Thymus (tissue), 11 donors: ENCODE measurements at regions not wholly inside any gene's neighbourhood (a gene's known extent, or its start where the extent isn't known, plus 50 kb on each side); places are given as distances from the start of the nearest gene placed in this dataset.

ENCODE experiments used
- DNase-seq, 9 donors: peaks; one replicate each; pipeline ENCODE4 v3.0.0-alpha.2; 2013; ENCODE audit warnings: low spot score in 9 of 9, low read depth in 6 of 9, missing footprints in 1 of 9
- H3K27ac ChIP-seq, 2 donors: one replicate each; pipeline ENCODE4 v1.5.1; 2013; ENCODE audit warnings: control low read depth in 1 of 2, low read depth in 1 of 2, low read length in 1 of 2, mild to moderate bottlenecking in 1 of 2, moderate library complexity in 1 of 2
- H3K27me3 ChIP-seq, 2 donors: one replicate each; pipeline ENCODE4 v1.5.1; 2013; ENCODE audit warnings: low read length in 1 of 2; ENCODE audit not compliant: control insufficient read depth in 2 of 2, insufficient read depth in 1 of 2
- H3K36me3 ChIP-seq, 2 donors: one replicate each; pipeline ENCODE4 v1.5.1; 2013; ENCODE audit warnings: low read length in 1 of 2, mild to moderate bottlenecking in 1 of 2, moderate library complexity in 1 of 2; ENCODE audit not compliant: control insufficient read depth in 2 of 2, insufficient read depth in 2 of 2
- H3K4me1 ChIP-seq, 2 donors: one replicate each; pipeline ENCODE4 v1.5.1; 2013; ENCODE audit warnings: low read length in 2 of 2; ENCODE audit not compliant: control insufficient read depth in 2 of 2, insufficient read depth in 2 of 2
- H3K4me3 ChIP-seq, 2 donors: one replicate each; pipeline ENCODE4 v1.5.1; 2013; ENCODE audit warnings: low read length in 2 of 2, control low read depth in 1 of 2, mild to moderate bottlenecking in 1 of 2
- H3K9me3 ChIP-seq, 2 donors: one replicate each; pipeline ENCODE4 v1.5.1; 2013; ENCODE audit warnings: low read length in 1 of 2, mild to moderate bottlenecking in 1 of 2; ENCODE audit not compliant: control insufficient read depth in 2 of 2, insufficient read depth in 1 of 2
- WGBS: extraction: QIAGEN DNeasy Blood & Tissue Kit; methylation state at CpG from one replicate; pipeline ENCODE4 v1.1.7; 2013; 5-methylcytosine and 5-hydroxymethylcytosine counted together
- donor health status: healthy.

GRCh38 chr2:15730545-15731212, 139.0 kb downstream of the DDX1 start:
- Histone ChIP-seq H3K27me3 (no peaks in the 10 kb centered on the region), H3K4me1 (peaks cover 0 to 27% of the 10 kb centered on the region in 2 donors), H3K4me3 (no peak overlapping the region), H3K27ac (peak overlapping the region in 1 of 2 donors; percentile 32), H3K36me3 (no peaks in the 10 kb centered on the region), H3K9me3 (no peaks in the 10 kb centered on the region)
- WGBS = 33% methylated on average over 7 of the region's 7 CpGs
- DNase-seq = peak in 2 of 9 donors; percentile 10 to 22

GRCh38 chr2:15731213-15731888, 139.7 kb downstream of the DDX1 start:
- Histone ChIP-seq H3K9me3 (no peaks in the 10 kb centered on the region), H3K36me3 (no peaks in the 10 kb centered on the region), H3K27me3 (no peaks in the 10 kb centered on the region), H3K4me3 (no peak overlapping the region), H3K4me1 (peaks cover 0 to 27% of the 10 kb centered on the region in 2 donors), H3K27ac (no peak overlapping the region)
- 96% methylated on average over 7 of the region's 7 CpGs for WGBS
- DNase-seq = no peak

- WGBS = 96% methylated on average over 1 of the region's 1 CpG
- no peaks in the 10 kb centered on the region for H3K36me3 ChIP-seq
- no peaks in the 10 kb centered on the region for H3K27me3 ChIP-seq
- no peak for DNase-seq
- no peak overlapping the region for H3K4me3 ChIP-seq
- peaks cover 0 to 27% of the 10 kb centered on the region in 2 donors for H3K4me1 ChIP-seq
- H3K27ac ChIP-seq = no peak overlapping the region
- H3K9me3 ChIP-seq = no peaks in the 10 kb centered on the region
These were observed 140.2 kb downstream of the DDX1 start for GRCh38 chr2:15731889-15732271.

GRCh38 chr2:15732341-15733077, 140.8 kb downstream of the DDX1 start:
- Histone ChIP-seq H3K9me3 (no peaks in the 10 kb centered on the region), H3K36me3 (no peaks in the 10 kb centered on the region), H3K27ac (peak overlapping the region in 1 of 2 donors; percentile 37), H3K27me3 (no peaks in the 10 kb centered on the region), H3K4me3 (no peak overlapping the region), H3K4me1 (peaks cover 0 to 27% of the 10 kb centered on the region in 2 donors)
- DNase-seq = no peak
- WGBS = 89% methylated on average over 7 of the region's 7 CpGs

GRCh38 chr2:15733867-15734673, 142.4 kb downstream of the DDX1 start:
- Histone ChIP-seq H3K4me1 (peaks cover 0 to 27% of the 10 kb centered on the region in 2 donors), H3K27ac (peak overlapping the region in 1 of 2 donors; percentile 38), H3K27me3 (no peaks in the 10 kb centered on the region), H3K9me3 (no peaks in the 10 kb centered on the region), H3K4me3 (no peak overlapping the region), H3K36me3 (no peaks in the 10 kb centered on the region)
- DNase-seq = no peak
- 89% methylated on average over 11 of the region's 11 CpGs for whole genome bisulfite sequencing

- Histone ChIP-seq H3K4me1 (peaks cover 0 to 27% of the 10 kb centered on the region in 2 donors), H3K4me3 (no peak overlapping the region), H3K36me3 (no peaks in the 10 kb centered on the region), H3K9me3 (no peaks in the 10 kb centered on the region), H3K27ac (peak overlapping the region in 1 of 2 donors; percentile 34), H3K27me3 (no peaks in the 10 kb centered on the region)
- WGBS = 93% methylated on average over 5 of the region's 5 CpGs
- no peak for DNase-seq
These were observed 143.2 kb downstream of the DDX1 start for GRCh38 chr2:15734674-15735483.

- 92% methylated on average over 6 of the region's 6 CpGs for WGBS
- H3K9me3 ChIP-seq = no peaks in the 10 kb centered on the region
- H3K4me1 ChIP-seq = peaks cover 0 to 21% of the 10 kb centered on the region in 2 donors
- H3K4me3 ChIP-seq = no peak overlapping the region
- H3K36me3 ChIP-seq = no peaks in the 10 kb centered on the region
- no peak overlapping the region for H3K27ac ChIP-seq
- H3K27me3 ChIP-seq = no peaks in the 10 kb centered on the region
- no peak for DNase-seq
These were observed 144.0 kb downstream of the DDX1 start for GRCh38 chr2:15735484-15736326.
